Lower leg skin (tissue), 4 donors: ENCODE measurements at regions not wholly inside any gene's neighbourhood (a gene's known extent, or its start where the extent isn't known, plus 50 kb on each side); places are given as distances from the start of the nearest gene placed in this dataset.

Experiments
- DNase-seq, 2 donors: peaks; one replicate each; pipeline ENCODE4 v3.0.0-alpha.2; 2019; ENCODE audit warnings: low spot score in 2 of 2
- H3K4me3 ChIP-seq: fragments of 200-600 bp; sonication (generic); 2 replicates; pipeline ENCODE4 v1.5.1; 2017; ENCODE audit warnings: mild to moderate bottlenecking, low read depth; ENCODE audit not compliant: poor library complexity, severe bottlenecking
- POLR2A ChIP-seq, 2 donors: fragments of 450-650 bp; IDR thresholded peaks; one replicate each; pipeline ENCODE4 v1.6.1; 2016 to 2017; ENCODE audit warnings: antibody characterized with exemption in 2 of 2, mild to moderate bottlenecking in 1 of 2, moderate library complexity in 1 of 2
- WGBS, 2 donors: methylation state at CpG; one replicate each; pipeline ENCODE4 v1.1.5; 2018; 5-methylcytosine and 5-hydroxymethylcytosine counted together
- intact Hi-C: fragments of 100-400 bp; cut with DNase I; formaldehyde crosslinking; loops from one replicate; pipeline ENCODE4 v1.15.0; 2023; ENCODE audit warnings: low total_unique reads
- TF ChIP-seq, protein P1 (sequence below), 3 donors: fragments of 450-650 bp; IDR thresholded peaks; one replicate each; pipeline ENCODE4 v1.5.1; 2016; ENCODE audit warnings: antibody characterized with exemption in 3 of 3, mild to moderate bottlenecking in 3 of 3, moderate library complexity in 2 of 3

DNA sequence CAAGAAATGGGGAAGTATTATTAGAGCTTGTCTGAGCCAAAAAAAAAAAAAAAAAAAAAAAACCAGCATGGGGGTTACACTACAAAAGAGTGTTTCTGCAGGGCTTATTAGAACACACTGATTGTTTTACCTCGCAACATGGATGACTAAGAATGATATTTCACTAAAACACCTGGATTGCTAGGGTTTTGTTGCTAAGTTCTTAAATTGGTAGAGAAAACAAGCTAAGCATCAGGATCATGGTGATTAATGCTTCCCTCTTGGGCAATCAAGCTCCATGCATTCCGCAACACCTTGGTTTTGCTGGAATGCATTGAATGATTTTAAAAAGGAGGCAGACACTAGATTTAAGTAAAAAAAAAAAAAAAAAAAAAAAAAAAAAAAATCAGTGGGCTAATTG is 931.4 kb upstream of the CDH8 start:
- intact Hi-C loops, result no loop called here
- TF ChIP-seq, protein P1, sequence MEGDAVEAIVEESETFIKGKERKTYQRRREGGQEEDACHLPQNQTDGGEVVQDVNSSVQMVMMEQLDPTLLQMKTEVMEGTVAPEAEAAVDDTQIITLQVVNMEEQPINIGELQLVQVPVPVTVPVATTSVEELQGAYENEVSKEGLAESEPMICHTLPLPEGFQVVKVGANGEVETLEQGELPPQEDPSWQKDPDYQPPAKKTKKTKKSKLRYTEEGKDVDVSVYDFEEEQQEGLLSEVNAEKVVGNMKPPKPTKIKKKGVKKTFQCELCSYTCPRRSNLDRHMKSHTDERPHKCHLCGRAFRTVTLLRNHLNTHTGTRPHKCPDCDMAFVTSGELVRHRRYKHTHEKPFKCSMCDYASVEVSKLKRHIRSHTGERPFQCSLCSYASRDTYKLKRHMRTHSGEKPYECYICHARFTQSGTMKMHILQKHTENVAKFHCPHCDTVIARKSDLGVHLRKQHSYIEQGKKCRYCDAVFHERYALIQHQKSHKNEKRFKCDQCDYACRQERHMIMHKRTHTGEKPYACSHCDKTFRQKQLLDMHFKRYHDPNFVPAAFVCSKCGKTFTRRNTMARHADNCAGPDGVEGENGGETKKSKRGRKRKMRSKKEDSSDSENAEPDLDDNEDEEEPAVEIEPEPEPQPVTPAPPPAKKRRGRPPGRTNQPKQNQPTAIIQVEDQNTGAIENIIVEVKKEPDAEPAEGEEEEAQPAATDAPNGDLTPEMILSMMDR (IDR thresholded peaks at IDR 0.05), result no peak
- no peak for TF ChIP-seq POLR2A (IDR thresholded peaks at IDR 0.05)
- no peak for DNase-seq
- no peak overlapping the region for H3K4me3 ChIP-seq
- 65 to 67% methylated on average over 2 of the region's 2 CpGs for WGBS, 2 donors

DNA sequence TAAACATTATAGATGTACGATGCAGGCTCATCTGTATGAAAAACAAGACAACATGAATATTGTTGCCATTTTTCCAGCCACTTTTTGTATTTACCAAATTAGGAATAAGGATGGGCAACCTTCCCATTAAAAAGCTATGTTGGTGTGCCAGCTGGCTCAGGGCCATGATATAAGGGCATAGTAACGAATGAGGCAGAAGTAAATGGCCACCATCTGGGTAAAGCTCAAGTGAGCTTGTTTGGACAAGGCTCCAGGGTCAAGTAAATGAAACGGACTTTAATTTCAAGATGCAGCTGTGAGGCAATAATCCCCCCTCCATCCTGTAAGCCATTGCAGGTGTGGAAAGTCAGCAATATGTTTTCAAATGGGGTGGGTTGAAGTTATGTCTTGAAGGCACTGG is 930.9 kb upstream of the CDH8 start:
- no peak overlapping the region for H3K4me3 ChIP-seq
- no peak for DNase-seq
- TF ChIP-seq, protein P1 (IDR thresholded peaks at IDR 0.05), result no peak
- no peak for TF ChIP-seq POLR2A (IDR thresholded peaks at IDR 0.05)
- 24 to 34% methylated on average over 3 of the region's 3 CpGs for WGBS, 2 donors
- intact Hi-C loops, result no loop called here

DNA sequence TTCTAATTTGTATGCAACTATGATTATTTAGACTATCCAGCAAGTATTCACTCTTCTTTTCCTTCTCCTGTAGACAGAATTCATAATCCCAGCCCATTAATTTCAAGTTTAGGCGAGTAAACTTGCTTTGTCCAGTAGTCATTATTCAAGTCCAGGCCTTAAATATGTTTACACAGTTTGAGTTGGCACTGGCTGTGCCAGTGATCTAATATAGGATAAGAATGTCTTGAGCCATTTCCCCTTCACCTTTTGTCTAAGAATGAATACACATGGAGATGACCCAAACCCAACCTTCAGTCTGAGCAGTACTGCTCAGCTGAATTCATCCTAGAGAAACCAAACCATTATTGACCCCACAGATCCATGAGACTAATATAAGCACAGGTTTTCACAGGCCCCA is 930.4 kb upstream of the CDH8 start:
- WGBS, 2 donors, result 86 to 91% methylated on average over 1 of the region's 1 CpG
- intact Hi-C loops, result no loop called here
- no peak overlapping the region for H3K4me3 ChIP-seq
- TF ChIP-seq POLR2A (IDR thresholded peaks at IDR 0.05), result no peak
- TF ChIP-seq, protein P1 (IDR thresholded peaks at IDR 0.05), result no peak
- no peak for DNase-seq

DNA sequence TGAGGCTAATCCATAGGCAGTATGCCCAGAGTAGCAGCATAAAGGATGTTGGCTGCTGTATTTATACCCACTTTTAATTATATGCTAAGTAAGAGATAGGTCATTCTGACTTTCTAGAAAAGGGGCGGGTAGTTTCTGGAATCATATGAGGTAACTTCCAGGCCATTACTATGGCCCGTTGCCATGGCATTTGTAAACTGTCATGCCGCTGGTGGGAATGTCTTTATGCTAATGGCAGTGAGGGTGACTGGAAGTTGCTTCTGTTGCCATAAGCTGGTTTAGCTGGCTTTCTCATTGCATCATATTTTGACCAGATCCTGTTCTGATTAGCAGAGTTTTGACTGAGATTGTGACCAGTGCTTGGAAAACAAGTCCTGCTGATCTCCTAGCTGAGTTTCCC is 929.6 kb upstream of the CDH8 start:
- WGBS, 2 donors, result 89 to 90% methylated on average over 3 of the region's 3 CpGs
- TF ChIP-seq, protein P1 (IDR thresholded peaks at IDR 0.05), result no peak
- no peak for TF ChIP-seq POLR2A (IDR thresholded peaks at IDR 0.05)
- intact Hi-C loops, result no loop called here
- no peak for DNase-seq
- H3K4me3 ChIP-seq, result no peak overlapping the region

DNA sequence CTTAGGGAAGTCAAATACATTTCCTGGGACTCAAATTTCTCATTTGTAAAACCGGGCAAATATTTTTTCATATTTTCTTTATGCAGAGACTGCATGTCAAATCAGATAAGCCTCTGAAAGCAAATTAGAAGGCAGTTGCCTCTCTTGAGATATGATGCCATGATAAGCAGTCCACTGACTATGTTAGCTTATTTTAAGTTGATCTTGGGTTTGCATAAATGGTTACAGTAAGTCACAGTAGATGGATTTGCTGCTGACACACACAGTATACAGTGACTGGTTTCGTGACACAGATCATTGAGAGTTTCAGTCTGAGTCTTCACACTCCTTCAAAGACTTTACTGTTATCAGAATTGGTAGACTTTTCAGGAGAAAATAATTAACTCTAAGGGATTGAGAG is 927.6 kb upstream of the CDH8 start:
- TF ChIP-seq, protein P1 (IDR thresholded peaks at IDR 0.05), result no peak
- TF ChIP-seq POLR2A (IDR thresholded peaks at IDR 0.05), result no peak
- DNase-seq, result no peak
- WGBS, 2 donors, result 70 to 80% methylated on average over 2 of the region's 2 CpGs
- intact Hi-C loops, result no loop called here
- no peak overlapping the region for H3K4me3 ChIP-seq

DNA sequence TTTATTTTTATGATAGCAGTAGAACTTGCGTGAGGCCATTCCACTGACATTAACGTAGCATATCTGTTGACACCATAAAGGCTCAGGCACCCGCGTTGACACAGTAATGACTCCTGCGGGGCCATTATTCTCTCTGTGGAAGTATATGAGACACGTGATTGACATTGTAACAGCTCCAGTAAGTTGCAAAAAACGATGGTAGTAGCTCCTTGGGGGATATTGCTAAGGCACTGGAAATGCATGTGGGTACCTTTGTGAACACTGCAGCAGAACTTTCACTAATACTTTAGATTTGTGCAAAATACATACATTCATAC is 918.8 kb upstream of the CDH8 start:
- H3K4me3 ChIP-seq, result no peak overlapping the region
- intact Hi-C loops, result no loop called here
- DNase-seq, result no peak
- WGBS, 2 donors, result 56 to 57% methylated on average over 7 of the region's 7 CpGs
- TF ChIP-seq, protein P1 (IDR thresholded peaks at IDR 0.05), result no peak
- no peak for TF ChIP-seq POLR2A (IDR thresholded peaks at IDR 0.05)
